HG02884 (cell line): ENCODE measurements at regions not wholly inside any gene's neighbourhood (a gene's known extent, or its start where the extent isn't known, plus 50 kb on each side); places are given as distances from the start of the nearest gene placed in this dataset.
"Not testable (repeated sequence)": the region's sequence is repeated elsewhere in the genome, so short reads cannot be mapped to it uniquely, and the experiment has no call there.

ENCODE experiments used
- ATAC-seq: cut with Tn5 transposase; IDR thresholded peaks from one replicate; pipeline ENCODE4 v1.9.1; 2021; ENCODE audit warnings: mild to moderate bottlenecking, moderate library complexity; ENCODE audit not compliant: unreplicated experiment

GRCh38 chr13:73819711-73820110 lies 314.5 kb downstream of the KLF12 start:
- ATAC-seq, result no peak

- ATAC-seq, result no peak
Observed at GRCh38 chr13:73816702-73817101, 317.5 kb downstream of the KLF12 start.

- ATAC-seq, result no peak
Observed at GRCh38 chr13:73815796-73816195, 318.4 kb downstream of the KLF12 start.

GRCh38 chr13:73810647-73811046 lies 323.6 kb downstream of the KLF12 start:
- ATAC-seq, result no peak

GRCh38 chr13:73809561-73809960 lies 324.6 kb downstream of the KLF12 start:
- ATAC-seq, result no peak

- ATAC-seq, result no peak
Observed at GRCh38 chr13:73808318-73808717, 325.9 kb downstream of the KLF12 start.

GRCh38 chr13:73805326-73805958 lies 328.8 kb downstream of the KLF12 start:
- ATAC-seq, result not testable (repeated sequence)

GRCh38 chr13:73803997-73804396 lies 330.2 kb downstream of the KLF12 start:
- no peak for ATAC-seq

GRCh38 chr13:73800011-73800410 lies 334.2 kb downstream of the KLF12 start:
- no peak for ATAC-seq

- no peak for ATAC-seq
Observed at GRCh38 chr13:73794755-73795154, 339.4 kb downstream of the KLF12 start.

GRCh38 chr13:73793361-73793760 lies 340.8 kb downstream of the KLF12 start:
- ATAC-seq, result no peak

GRCh38 chr13:73792796-73793195 lies 341.4 kb downstream of the KLF12 start:
- no peak for ATAC-seq

- no peak for ATAC-seq
Observed at GRCh38 chr13:73782450-73783449, 351.5 kb downstream of the KLF12 start.

- ATAC-seq, result no peak
Observed at GRCh38 chr13:73781384-73781783, 352.8 kb downstream of the KLF12 start.

GRCh38 chr13:73779881-73780280 lies 354.3 kb downstream of the KLF12 start:
- ATAC-seq, result no peak

- no peak for ATAC-seq
Observed at GRCh38 chr13:73778242-73778864, 355.9 kb downstream of the KLF12 start.

GRCh38 chr13:73777134-73777533 lies 357.1 kb downstream of the KLF12 start:
- no peak for ATAC-seq

GRCh38 chr13:73776151-73776785 lies 357.9 kb downstream of the KLF12 start:
- ATAC-seq, result no peak

- ATAC-seq, result no peak
Observed at GRCh38 chr13:73773168-73773549, 361.0 kb downstream of the KLF12 start.

- no peak for ATAC-seq
Observed at GRCh38 chr13:73772449-73773167, 361.6 kb downstream of the KLF12 start.
